Spleen (tissue), 11 donors: ENCODE measurements at regions not wholly inside any gene's neighbourhood (a gene's known extent, or its start where the extent isn't known, plus 50 kb on each side); places are given as distances from the start of the nearest gene placed in this dataset.

Source experiments
- DNase-seq: peaks from one replicate; pipeline ENCODE4 v3.0.0-alpha.2; 2020
- H3K27ac ChIP-seq, 8 donors: fragments of 200-600 bp; sonication (generic) in 7 of 8; 1 replicate in 4 of 8; 2 replicates in 4 of 8; pipeline versions ENCODE4 v1.5.0 to v1.8.0; 2016 to 2021; ENCODE audit warnings: inconsistent platforms in 4 of 8, mild to moderate bottlenecking in 4 of 8, moderate library complexity in 1 of 8
- H3K27me3 ChIP-seq, 7 donors: fragments of 200-600 bp; sonication (generic) in 6 of 7; replicated peaks in 1 of 7; 1 replicate in 4 of 7; 2 replicates in 3 of 7; pipeline versions ENCODE4 v1.5.0 to v1.8.0; 2016 to 2021; ENCODE audit warnings: inconsistent platforms in 3 of 7, mild to moderate bottlenecking in 1 of 7
- H3K36me3 ChIP-seq, 6 donors: fragments of 200-600 bp; sonication (generic) in 5 of 6; 1 replicate in 4 of 6; 2 replicates in 2 of 6; pipeline versions ENCODE4 v1.5.0 to v1.8.0; 2016 to 2021; ENCODE audit warnings: inconsistent platforms in 2 of 6
- H3K4me1 ChIP-seq, 6 donors: fragments of 200-600 bp; sonication (generic) in 5 of 6; 1 replicate in 3 of 6; 2 replicates in 3 of 6; pipeline versions ENCODE4 v1.5.0 to v1.8.0; 2016 to 2021; ENCODE audit warnings: inconsistent platforms in 3 of 6
- H3K4me3 ChIP-seq, 8 donors: fragments of 200-600 bp; sonication (generic) in 7 of 8; 1 replicate in 4 of 8; 2 replicates in 4 of 8; pipeline versions ENCODE4 v1.5.0 to v1.8.0; 2016 to 2021; ENCODE audit warnings: inconsistent platforms in 4 of 8, mild to moderate bottlenecking in 4 of 8, moderate library complexity in 2 of 8
- H3K9me3 ChIP-seq, 8 donors: fragments of 200-600 bp; sonication (generic) in 7 of 8; 1 replicate in 4 of 8; 2 replicates in 4 of 8; pipeline versions ENCODE4 v1.5.0 to v1.8.0; 2016 to 2021; ENCODE audit warnings: inconsistent platforms in 4 of 8
- POLR2A ChIP-seq, 3 donors: fragments of 450-650 bp; IDR thresholded peaks; one replicate each; pipeline ENCODE4 v1.5.1; 2017; ENCODE audit warnings: antibody characterized with exemption in 3 of 3, mild to moderate bottlenecking in 1 of 3
- POLR2AphosphoS5 ChIP-seq, 3 donors: sonication (generic); formaldehyde crosslinking; IDR thresholded peaks; one replicate each; pipeline ENCODE4 v1.5.1; 2017; ENCODE audit warnings: antibody characterized with exemption in 3 of 3
- WGBS, 5 donors: extraction: QIAGEN DNeasy Blood & Tissue Kit in 3 of 5; methylation state at CpG; one replicate each; pipeline versions ENCODE4 v1.1.5 to v1.1.7; 2013 to 2018; 5-methylcytosine and 5-hydroxymethylcytosine counted together
- intact Hi-C: fragments of 100-400 bp; cut with DNase I; formaldehyde crosslinking; loops from one replicate; pipeline ENCODE4 v1.15.0; 2023; ENCODE audit warnings: low total_unique reads
- TF ChIP-seq, protein P1 (sequence below), 11 experiments: fragments of 200-600 bp in 7 of 11; fragments of 450-650 bp in 4 of 11; sonication (generic) in 4 of 11; IDR thresholded peaks in 8 of 11; conservative IDR thresholded peaks in 3 of 11; 1 replicate in 7 of 11; 2 replicates in 4 of 11; pipeline versions ENCODE4 v1.4.0 to v1.8.0; 2016 to 2021; ENCODE audit warnings: antibody characterized with exemption in 11 of 11, inconsistent platforms in 4 of 11, mild to moderate bottlenecking in 1 of 11
- donor health status: healthy with polysubstance abuse.
- donor health status: DM: no; HTN: no; CAD: no; lungs with moderate emphysema.
- donor health status: DM: no; HTN: no; CAD: no.
- donor health status: Bipolar disorder and iron deficiency.
- donor health status: healthy.
- donor health status: DM: no; HTN: no; CAD: no.
- donor health status: DM: yes; HTN: yes; CAD: no.

DNA sequence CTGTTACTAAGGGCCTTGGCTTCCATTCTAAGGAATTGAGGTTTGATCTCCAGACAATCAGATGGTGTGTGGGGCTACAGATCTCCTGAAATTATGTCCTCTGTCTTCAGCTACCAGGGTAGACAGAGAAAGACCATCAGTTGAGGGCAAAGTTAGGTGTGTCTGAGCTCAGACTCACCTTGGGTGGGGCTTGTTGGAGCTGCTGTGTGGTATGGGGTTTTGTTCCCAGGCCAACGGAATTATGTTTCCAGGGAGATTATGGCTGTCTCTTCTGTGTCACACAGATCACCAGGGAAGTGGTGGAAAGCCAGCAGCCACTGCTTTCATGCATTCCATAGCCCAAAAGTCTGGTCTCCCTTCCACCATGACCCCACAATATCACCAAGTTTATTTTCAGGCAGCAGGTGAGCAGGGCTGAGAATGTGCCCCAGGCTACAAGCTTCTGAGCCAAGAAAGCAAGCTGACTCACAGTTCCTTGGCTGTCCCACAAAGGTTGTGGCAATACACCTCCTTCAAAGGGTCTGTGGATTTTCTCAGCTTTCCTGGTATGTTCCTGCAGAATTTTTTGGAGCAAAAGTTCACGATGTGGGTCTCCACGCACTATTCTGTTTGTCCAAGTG is 714.9 kb downstream of the LUZP2 start:
- Histone ChIP-seq H3K4me1 (no peaks in the 10 kb centered on the region), H3K27ac (no peak overlapping the region), H3K36me3 (no peaks in the 10 kb centered on the region), H3K4me3 (no peak overlapping the region), H3K27me3 (no peaks in the 10 kb centered on the region), H3K9me3 (peaks cover 0 to 33% (median 16%) of the 10 kb centered on the region in 8 donors)
- TF ChIP-seq POLR2A (IDR thresholded peaks at IDR 0.05) (no peak), POLR2AphosphoS5 (IDR thresholded peaks at IDR 0.05) (no peak)
- TF ChIP-seq, protein P1, sequence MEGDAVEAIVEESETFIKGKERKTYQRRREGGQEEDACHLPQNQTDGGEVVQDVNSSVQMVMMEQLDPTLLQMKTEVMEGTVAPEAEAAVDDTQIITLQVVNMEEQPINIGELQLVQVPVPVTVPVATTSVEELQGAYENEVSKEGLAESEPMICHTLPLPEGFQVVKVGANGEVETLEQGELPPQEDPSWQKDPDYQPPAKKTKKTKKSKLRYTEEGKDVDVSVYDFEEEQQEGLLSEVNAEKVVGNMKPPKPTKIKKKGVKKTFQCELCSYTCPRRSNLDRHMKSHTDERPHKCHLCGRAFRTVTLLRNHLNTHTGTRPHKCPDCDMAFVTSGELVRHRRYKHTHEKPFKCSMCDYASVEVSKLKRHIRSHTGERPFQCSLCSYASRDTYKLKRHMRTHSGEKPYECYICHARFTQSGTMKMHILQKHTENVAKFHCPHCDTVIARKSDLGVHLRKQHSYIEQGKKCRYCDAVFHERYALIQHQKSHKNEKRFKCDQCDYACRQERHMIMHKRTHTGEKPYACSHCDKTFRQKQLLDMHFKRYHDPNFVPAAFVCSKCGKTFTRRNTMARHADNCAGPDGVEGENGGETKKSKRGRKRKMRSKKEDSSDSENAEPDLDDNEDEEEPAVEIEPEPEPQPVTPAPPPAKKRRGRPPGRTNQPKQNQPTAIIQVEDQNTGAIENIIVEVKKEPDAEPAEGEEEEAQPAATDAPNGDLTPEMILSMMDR (IDR thresholded peaks at IDR 0.05 in 8 of 11, conservative IDR thresholded peaks at IDR 0.05 in 3 of 11), result no peak
- 72 to 94% (median 88%) methylated on average over 3 of the region's 3 CpGs for WGBS, 5 donors
- DNase-seq, result no peak
- intact Hi-C loops, result no loop called here

DNA sequence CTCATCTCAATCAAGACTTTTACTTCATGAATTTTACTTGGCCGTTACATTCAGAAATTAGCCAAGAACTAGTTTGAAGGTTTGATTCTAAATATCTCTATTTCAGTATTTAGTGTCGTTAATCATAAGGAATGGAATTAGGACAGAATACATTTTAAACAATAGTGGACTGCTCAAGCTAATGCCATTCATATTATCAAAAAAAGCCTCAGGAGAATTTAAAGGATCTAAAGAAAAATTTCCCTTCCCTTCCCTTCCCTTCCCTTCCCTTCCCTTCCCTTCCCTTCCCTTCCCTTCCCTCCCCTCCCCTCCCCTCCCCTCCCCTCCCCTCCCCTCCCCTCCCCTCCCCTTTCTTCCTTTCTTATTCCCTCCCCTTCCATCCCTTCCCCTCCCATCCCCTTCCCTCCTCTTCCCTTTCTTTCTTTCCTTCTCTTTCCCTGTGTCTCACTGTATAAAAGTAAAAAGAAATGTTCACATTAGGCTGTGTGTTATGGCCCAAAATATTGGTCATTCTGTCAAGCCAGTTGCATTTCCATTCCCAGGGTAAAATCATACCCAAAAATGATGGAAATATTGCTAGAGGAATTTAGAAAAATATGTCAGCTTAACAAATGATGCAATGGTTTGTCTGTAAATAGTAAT is 717.8 kb downstream of the LUZP2 start:
- Histone ChIP-seq H3K4me1 (no peaks in the 10 kb centered on the region), H3K4me3 (no peak overlapping the region), H3K9me3 (peaks cover 0 to 18% (median 2%) of the 10 kb centered on the region in 8 donors), H3K27me3 (no peaks in the 10 kb centered on the region), H3K27ac (no peak overlapping the region), H3K36me3 (no peaks in the 10 kb centered on the region)
- WGBS, 5 donors, result 74 to 87% (median 83%) methylated on average over 2 of the region's 2 CpGs
- DNase-seq, result no peak
- intact Hi-C loops, result no loop called here
- TF ChIP-seq POLR2A (IDR thresholded peaks at IDR 0.05) (no peak), POLR2AphosphoS5 (IDR thresholded peaks at IDR 0.05) (no peak)
- TF ChIP-seq, protein P1 (IDR thresholded peaks at IDR 0.05 in 8 of 11, conservative IDR thresholded peaks at IDR 0.05 in 3 of 11), result no peak

DNA sequence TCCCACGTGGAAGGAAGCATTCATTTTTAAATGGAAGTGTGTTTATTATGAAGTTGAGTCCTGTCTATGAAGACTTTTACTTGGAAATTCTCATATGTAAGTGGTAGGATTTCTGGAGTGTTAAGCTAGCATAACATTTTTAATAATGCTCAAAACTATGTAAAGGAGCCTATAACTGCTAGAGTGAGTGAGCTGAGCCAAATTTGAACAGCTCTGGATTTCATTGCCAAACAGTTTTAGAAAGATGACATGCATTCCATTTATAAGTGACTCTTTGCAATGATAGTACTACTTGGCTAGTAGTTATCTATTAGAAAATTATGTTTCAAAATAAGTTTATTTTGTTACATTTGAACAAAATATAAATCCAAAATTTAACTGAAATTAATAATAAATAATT is 721.2 kb downstream of the LUZP2 start:
- WGBS, 5 donors, result 22 to 47% (median 41%) methylated on average over 1 of the region's 1 CpG
- no peak for DNase-seq
- intact Hi-C loops, result no loop called here

DNA sequence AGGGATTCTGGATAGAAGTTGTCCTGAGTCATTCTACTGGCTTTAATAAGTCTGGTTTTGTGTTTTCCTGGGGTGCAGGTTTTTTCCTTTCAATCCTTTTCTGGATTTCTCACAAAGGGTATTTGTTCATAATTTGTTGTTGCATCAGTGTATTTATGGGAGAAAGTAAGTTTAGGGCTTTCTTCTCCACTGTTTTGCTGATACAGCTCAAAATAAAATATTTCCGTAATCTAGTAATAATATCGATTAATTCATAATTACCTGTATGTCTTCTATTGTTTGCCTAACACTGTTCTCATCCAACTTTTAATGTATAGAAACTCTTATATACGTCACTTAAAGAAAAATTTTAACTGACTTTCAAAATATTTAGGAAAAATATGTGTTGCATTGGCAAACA is 728.2 kb downstream of the LUZP2 start:
- H3K27ac ChIP-seq, result no peak overlapping the region
- H3K36me3 ChIP-seq, result no peaks in the 10 kb centered on the region
- H3K9me3 ChIP-seq, result peaks cover 0 to 23% (median 8%) of the 10 kb centered on the region in 8 donors
- no peaks in the 10 kb centered on the region for H3K4me1 ChIP-seq
- no peaks in the 10 kb centered on the region for H3K27me3 ChIP-seq
- DNase-seq, result no peak
- 62 to 88% (median 83%) methylated on average over 3 of the region's 3 CpGs for WGBS, 5 donors
- intact Hi-C loops, result no loop called here
- no peak overlapping the region for H3K4me3 ChIP-seq
- TF ChIP-seq POLR2A (IDR thresholded peaks at IDR 0.05) (no peak), POLR2AphosphoS5 (IDR thresholded peaks at IDR 0.05) (no peak)
- TF ChIP-seq, protein P1 (IDR thresholded peaks at IDR 0.05 in 8 of 11, conservative IDR thresholded peaks at IDR 0.05 in 3 of 11), result no peak

More for the DNA sequence above, 721.2 kb downstream of the LUZP2 start:
- TF ChIP-seq POLR2AphosphoS5 (IDR thresholded peaks at IDR 0.05) (no peak), POLR2A (IDR thresholded peaks at IDR 0.05) (no peak)
- TF ChIP-seq, protein P1 (IDR thresholded peaks at IDR 0.05 in 8 of 11, conservative IDR thresholded peaks at IDR 0.05 in 3 of 11), result no peak
- Histone ChIP-seq H3K27me3 (no peaks in the 10 kb centered on the region), H3K9me3 (peaks cover 0 to 15% (median 0%) of the 10 kb centered on the region in 8 donors), H3K36me3 (no peaks in the 10 kb centered on the region), H3K4me3 (no peak overlapping the region), H3K4me1 (no peaks in the 10 kb centered on the region), H3K27ac (no peak overlapping the region)
